ENCODE measurements at regions not wholly inside any gene's neighbourhood (a gene's known extent, or its start where the extent isn't known, plus 50 kb on each side); places are given as distances from the start of the nearest gene placed in this dataset.

DNA sequence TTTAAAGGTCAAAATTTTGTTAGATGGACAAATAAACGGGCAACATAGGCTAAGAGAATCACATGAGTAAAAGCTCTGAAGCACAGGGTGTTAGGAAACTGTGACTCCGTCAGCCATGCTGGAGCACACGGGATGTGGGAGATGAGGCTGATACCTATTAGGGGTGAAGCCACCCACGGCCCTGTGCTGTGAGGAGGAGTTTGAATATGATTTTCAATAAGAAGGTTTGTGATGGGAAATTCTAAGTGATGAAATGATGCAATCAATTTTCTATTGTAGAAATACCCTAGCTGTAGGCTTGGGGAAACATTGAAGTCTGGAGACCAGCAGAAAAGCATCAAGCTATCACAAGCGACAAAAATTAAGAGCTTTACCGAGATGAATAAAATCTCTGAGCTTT lies 431.3 kb downstream of the CMPK2 start:
- no peak for ATAC-seq
- H3K36me3 Mint-ChIP-seq = peaks cover 64% of the 10 kb centered on the region
- H3K4me1 Mint-ChIP-seq = no peaks in the 10 kb centered on the region
- no peak overlapping the region for H3K27ac Mint-ChIP-seq
- no peak for DNase-seq (ENCODE audit: low spot score)
- ChIA-PET POLR2A (no interaction called here), CTCF (no interaction called here)
- H3K4me3 Mint-ChIP-seq = no peak overlapping the region
- H3K9me3 Mint-ChIP-seq = peaks cover 74% of the 10 kb centered on the region
- no peak for TF ChIP-seq ESRRA (CRISPR knock-in tag; IDR thresholded peaks at IDR 0.05; ENCODE audit: borderline replicate concordance)
- TF ChIP-seq, protein P1, sequence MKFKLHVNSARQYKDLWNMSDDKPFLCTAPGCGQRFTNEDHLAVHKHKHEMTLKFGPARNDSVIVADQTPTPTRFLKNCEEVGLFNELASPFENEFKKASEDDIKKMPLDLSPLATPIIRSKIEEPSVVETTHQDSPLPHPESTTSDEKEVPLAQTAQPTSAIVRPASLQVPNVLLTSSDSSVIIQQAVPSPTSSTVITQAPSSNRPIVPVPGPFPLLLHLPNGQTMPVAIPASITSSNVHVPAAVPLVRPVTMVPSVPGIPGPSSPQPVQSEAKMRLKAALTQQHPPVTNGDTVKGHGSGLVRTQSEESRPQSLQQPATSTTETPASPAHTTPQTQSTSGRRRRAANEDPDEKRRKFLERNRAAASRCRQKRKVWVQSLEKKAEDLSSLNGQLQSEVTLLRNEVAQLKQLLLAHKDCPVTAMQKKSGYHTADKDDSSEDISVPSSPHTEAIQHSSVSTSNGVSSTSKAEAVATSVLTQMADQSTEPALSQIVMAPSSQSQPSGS (CRISPR knock-in tag; IDR thresholded peaks at IDR 0.05; ENCODE audit: borderline replicate concordance, low read depth) = no peak
- peaks cover 12% of the 10 kb centered on the region for H3K27me3 Mint-ChIP-seq (ENCODE audit: low read depth)

DNA sequence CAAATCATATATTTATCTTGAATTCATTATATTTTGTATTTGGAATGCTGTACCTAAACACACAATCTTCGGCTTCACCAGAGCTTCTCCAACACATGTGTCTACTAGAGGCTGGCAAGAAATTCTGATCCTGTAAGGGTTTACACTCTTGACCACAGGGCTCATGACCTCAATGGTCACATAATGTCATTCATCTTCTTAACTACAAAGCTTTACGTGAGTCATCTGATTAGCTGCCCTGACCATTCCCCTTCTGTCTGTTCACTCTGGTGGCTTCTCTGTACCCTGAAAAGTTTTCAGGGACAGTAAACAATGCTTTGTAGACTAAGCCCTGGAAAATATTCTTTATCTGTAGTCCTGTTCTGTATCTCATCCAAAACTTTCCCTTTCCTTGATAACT lies 423.9 kb downstream of the CMPK2 start:
- Mint-ChIP-seq H3K36me3 (peaks cover 68% of the 10 kb centered on the region), H3K4me1 (no peaks in the 10 kb centered on the region), H3K9me3 (peaks cover 75% of the 10 kb centered on the region), H3K4me3 (no peak overlapping the region), H3K27ac (no peak overlapping the region), H3K27me3 (ENCODE audit: low read depth) (peaks cover 9% of the 10 kb centered on the region)
- CTCF ChIA-PET = no interaction called here
- POLR2A ChIA-PET = no interaction called here
- DNase-seq (ENCODE audit: low spot score) = no peak
- TF ChIP-seq, protein P2, sequence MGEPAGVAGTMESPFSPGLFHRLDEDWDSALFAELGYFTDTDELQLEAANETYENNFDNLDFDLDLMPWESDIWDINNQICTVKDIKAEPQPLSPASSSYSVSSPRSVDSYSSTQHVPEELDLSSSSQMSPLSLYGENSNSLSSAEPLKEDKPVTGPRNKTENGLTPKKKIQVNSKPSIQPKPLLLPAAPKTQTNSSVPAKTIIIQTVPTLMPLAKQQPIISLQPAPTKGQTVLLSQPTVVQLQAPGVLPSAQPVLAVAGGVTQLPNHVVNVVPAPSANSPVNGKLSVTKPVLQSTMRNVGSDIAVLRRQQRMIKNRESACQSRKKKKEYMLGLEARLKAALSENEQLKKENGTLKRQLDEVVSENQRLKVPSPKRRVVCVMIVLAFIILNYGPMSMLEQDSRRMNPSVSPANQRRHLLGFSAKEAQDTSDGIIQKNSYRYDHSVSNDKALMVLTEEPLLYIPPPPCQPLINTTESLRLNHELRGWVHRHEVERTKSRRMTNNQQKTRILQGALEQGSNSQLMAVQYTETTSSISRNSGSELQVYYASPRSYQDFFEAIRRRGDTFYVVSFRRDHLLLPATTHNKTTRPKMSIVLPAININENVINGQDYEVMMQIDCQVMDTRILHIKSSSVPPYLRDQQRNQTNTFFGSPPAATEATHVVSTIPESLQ (CRISPR knock-in tag; IDR thresholded peaks at IDR 0.05) = no peak
- TF ChIP-seq, protein P3, sequence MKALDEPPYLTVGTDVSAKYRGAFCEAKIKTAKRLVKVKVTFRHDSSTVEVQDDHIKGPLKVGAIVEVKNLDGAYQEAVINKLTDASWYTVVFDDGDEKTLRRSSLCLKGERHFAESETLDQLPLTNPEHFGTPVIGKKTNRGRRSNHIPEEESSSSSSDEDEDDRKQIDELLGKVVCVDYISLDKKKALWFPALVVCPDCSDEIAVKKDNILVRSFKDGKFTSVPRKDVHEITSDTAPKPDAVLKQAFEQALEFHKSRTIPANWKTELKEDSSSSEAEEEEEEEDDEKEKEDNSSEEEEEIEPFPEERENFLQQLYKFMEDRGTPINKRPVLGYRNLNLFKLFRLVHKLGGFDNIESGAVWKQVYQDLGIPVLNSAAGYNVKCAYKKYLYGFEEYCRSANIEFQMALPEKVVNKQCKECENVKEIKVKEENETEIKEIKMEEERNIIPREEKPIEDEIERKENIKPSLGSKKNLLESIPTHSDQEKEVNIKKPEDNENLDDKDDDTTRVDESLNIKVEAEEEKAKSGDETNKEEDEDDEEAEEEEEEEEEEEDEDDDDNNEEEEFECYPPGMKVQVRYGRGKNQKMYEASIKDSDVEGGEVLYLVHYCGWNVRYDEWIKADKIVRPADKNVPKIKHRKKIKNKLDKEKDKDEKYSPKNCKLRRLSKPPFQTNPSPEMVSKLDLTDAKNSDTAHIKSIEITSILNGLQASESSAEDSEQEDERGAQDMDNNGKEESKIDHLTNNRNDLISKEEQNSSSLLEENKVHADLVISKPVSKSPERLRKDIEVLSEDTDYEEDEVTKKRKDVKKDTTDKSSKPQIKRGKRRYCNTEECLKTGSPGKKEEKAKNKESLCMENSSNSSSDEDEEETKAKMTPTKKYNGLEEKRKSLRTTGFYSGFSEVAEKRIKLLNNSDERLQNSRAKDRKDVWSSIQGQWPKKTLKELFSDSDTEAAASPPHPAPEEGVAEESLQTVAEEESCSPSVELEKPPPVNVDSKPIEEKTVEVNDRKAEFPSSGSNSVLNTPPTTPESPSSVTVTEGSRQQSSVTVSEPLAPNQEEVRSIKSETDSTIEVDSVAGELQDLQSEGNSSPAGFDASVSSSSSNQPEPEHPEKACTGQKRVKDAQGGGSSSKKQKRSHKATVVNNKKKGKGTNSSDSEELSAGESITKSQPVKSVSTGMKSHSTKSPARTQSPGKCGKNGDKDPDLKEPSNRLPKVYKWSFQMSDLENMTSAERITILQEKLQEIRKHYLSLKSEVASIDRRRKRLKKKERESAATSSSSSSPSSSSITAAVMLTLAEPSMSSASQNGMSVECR (CRISPR knock-in tag; IDR thresholded peaks at IDR 0.05; ENCODE audit: borderline replicate concordance) = no peak
- no peak for TF ChIP-seq OVOL2 (CRISPR knock-in tag; IDR thresholded peaks at IDR 0.05; ENCODE audit: borderline replicate concordance)
- TF ChIP-seq, protein P4, sequence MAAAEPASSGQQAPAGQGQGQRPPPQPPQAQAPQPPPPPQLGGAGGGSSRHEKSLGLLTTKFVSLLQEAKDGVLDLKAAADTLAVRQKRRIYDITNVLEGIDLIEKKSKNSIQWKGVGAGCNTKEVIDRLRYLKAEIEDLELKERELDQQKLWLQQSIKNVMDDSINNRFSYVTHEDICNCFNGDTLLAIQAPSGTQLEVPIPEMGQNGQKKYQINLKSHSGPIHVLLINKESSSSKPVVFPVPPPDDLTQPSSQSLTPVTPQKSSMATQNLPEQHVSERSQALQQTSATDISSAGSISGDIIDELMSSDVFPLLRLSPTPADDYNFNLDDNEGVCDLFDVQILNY (CRISPR knock-in tag; IDR thresholded peaks at IDR 0.05) = no peak
- no peak for TF ChIP-seq NFE2L1 (CRISPR knock-in tag; IDR thresholded peaks at IDR 0.05)
- TF ChIP-seq FOXJ3 (CRISPR knock-in tag; IDR thresholded peaks at IDR 0.05; ENCODE audit: borderline replicate concordance) = no peak
- no peak for TF ChIP-seq SP1 (CRISPR knock-in tag; conservative IDR thresholded peaks at IDR 0.05)
- no peak for ATAC-seq

DNA sequence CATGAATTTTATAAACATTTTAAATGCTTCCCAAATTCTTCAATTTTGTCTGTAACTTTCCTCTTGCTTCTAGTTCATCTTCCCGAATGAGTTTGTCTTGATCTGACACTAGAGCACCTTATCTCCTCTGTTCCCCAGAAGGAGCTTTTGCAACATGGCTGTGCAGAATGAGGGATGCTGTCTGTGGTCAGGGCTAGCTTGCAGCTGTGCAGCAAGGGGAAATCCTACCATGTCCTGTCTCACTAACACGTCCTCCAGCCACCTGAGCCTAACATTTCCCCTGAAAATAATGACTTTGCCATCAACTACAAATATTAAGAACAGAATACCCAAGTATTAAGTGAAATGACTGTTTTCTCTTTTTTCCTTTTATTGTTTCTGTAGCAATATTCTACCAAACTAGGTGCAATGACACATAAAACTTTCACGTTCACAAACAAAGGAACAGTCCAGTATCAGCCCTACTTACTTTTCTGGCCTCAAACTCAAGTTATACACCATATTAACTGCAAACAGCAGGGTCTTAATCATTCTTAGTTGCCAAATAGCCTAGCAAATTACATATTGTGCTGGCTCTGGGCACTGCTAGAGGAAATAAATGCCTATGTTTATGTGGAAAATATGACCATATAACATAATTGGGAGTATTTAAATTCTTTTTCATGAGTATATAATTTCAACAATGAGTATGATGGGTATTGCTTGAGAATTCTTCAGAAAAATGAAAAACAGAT lies 423.3 kb downstream of the CMPK2 start:
- DNase-seq (ENCODE audit: low spot score) (no peak), ATAC-seq (no peak)
- Mint-ChIP-seq H3K4me1 (no peaks in the 10 kb centered on the region), H3K36me3 (peaks cover 67% of the 10 kb centered on the region), H3K9me3 (peaks cover 75% of the 10 kb centered on the region), H3K27ac (no peak overlapping the region), H3K27me3 (ENCODE audit: low read depth) (peaks cover 7% of the 10 kb centered on the region), H3K4me3 (no peak overlapping the region)
- CTCF ChIA-PET = no interaction called here
- POLR2A ChIA-PET = no interaction called here
- TF ChIP-seq SMAD3 (CRISPR knock-in tag; IDR thresholded peaks at IDR 0.05; ENCODE audit: borderline replicate concordance) (no peak), MXD4 (CRISPR knock-in tag; IDR thresholded peaks at IDR 0.05; ENCODE audit: borderline replicate concordance) (no peak), NR3C1 (CRISPR knock-in tag; conservative IDR thresholded peaks at IDR 0.05; ENCODE audit: low read depth) (no peak), HMGA2 (CRISPR knock-in tag; IDR thresholded peaks at IDR 0.05) (no peak), PRRX2 (CRISPR knock-in tag; IDR thresholded peaks at IDR 0.05) (no peak)
- TF ChIP-seq, protein P5, sequence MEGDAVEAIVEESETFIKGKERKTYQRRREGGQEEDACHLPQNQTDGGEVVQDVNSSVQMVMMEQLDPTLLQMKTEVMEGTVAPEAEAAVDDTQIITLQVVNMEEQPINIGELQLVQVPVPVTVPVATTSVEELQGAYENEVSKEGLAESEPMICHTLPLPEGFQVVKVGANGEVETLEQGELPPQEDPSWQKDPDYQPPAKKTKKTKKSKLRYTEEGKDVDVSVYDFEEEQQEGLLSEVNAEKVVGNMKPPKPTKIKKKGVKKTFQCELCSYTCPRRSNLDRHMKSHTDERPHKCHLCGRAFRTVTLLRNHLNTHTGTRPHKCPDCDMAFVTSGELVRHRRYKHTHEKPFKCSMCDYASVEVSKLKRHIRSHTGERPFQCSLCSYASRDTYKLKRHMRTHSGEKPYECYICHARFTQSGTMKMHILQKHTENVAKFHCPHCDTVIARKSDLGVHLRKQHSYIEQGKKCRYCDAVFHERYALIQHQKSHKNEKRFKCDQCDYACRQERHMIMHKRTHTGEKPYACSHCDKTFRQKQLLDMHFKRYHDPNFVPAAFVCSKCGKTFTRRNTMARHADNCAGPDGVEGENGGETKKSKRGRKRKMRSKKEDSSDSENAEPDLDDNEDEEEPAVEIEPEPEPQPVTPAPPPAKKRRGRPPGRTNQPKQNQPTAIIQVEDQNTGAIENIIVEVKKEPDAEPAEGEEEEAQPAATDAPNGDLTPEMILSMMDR (IDR thresholded peaks at IDR 0.05) = no peak
- TF ChIP-seq, protein P6, sequence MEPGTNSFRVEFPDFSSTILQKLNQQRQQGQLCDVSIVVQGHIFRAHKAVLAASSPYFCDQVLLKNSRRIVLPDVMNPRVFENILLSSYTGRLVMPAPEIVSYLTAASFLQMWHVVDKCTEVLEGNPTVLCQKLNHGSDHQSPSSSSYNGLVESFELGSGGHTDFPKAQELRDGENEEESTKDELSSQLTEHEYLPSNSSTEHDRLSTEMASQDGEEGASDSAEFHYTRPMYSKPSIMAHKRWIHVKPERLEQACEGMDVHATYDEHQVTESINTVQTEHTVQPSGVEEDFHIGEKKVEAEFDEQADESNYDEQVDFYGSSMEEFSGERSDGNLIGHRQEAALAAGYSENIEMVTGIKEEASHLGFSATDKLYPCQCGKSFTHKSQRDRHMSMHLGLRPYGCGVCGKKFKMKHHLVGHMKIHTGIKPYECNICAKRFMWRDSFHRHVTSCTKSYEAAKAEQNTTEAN (CRISPR knock-in tag; IDR thresholded peaks at IDR 0.05) = no peak

Data from WTC11 (cell line).